Heart right ventricle (tissue), 16 donors: ENCODE measurements at regions not wholly inside any gene's neighbourhood (a gene's known extent, or its start where the extent isn't known, plus 50 kb on each side); places are given as distances from the start of the nearest gene placed in this dataset.

Experiments
- ATAC-seq, 8 donors: fragments of 200-7000 bp; cut with Tn5 transposase; one replicate each; pipeline ENCODE4 v1.9.1; 2020; ENCODE audit warnings: mild to moderate bottlenecking in 8 of 8, moderate library complexity in 8 of 8, moderate number of reproducible peaks in 1 of 8
- DNase-seq, 2 donors: peaks; one replicate each; pipeline ENCODE4 v3.0.0-alpha.2; 2020
- H3K27ac ChIP-seq, 10 donors: fragments of 200-600 bp; sonication (generic) in 2 of 10; one replicate each; pipeline versions ENCODE4 v1.5.0 to v1.8.0; 2020 to 2022; ENCODE audit warnings: mild to moderate bottlenecking in 3 of 10
- H3K27me3 ChIP-seq, 7 donors: fragments of 200-600 bp; one replicate each; pipeline ENCODE4 v1.8.0; 2021 to 2022; ENCODE audit warnings: mild to moderate bottlenecking in 2 of 7
- H3K36me3 ChIP-seq, 9 donors: fragments of 200-600 bp; sonication (generic) in 1 of 9; one replicate each; pipeline versions ENCODE4 v1.5.0 to v1.8.0; 2020 to 2022; ENCODE audit warnings: mild to moderate bottlenecking in 2 of 9
- H3K4me1 ChIP-seq, 9 donors: fragments of 200-600 bp; sonication (generic) in 1 of 9; one replicate each; pipeline versions ENCODE4 v1.5.0 to v1.8.0; 2020 to 2022; ENCODE audit warnings: mild to moderate bottlenecking in 4 of 9
- H3K4me3 ChIP-seq, 10 donors: fragments of 200-600 bp; sonication (generic) in 2 of 10; one replicate each; pipeline versions ENCODE4 v1.5.0 to v1.8.0; 2020 to 2022; ENCODE audit warnings: mild to moderate bottlenecking in 7 of 10, moderate library complexity in 2 of 10
- H3K9me3 ChIP-seq, 11 donors: fragments of 200-600 bp in 10 of 11; sonication (generic) in 2 of 11; one replicate each; pipeline versions ENCODE4 v1.5.0 to v1.8.0; 2013 to 2022; ENCODE audit warnings: mild to moderate bottlenecking in 2 of 11, control low read depth in 1 of 11, moderate library complexity in 1 of 11
- CTCF ChIP-seq, 9 donors: fragments of 200-600 bp; sonication (generic) in 2 of 9; IDR thresholded peaks; one replicate each; pipeline versions ENCODE4 v1.5.0 to v1.8.0; 2021 to 2022; ENCODE audit warnings: antibody characterized with exemption in 9 of 9, mild to moderate bottlenecking in 5 of 9, moderate library complexity in 1 of 9
- WGBS, 2 donors: extraction: QIAGEN DNeasy Blood & Tissue Kit; methylation state at CpG; one replicate each; pipeline ENCODE4 v1.1.7; 2013; ENCODE audit warnings: inconsistent platforms in 1 of 2; 5-methylcytosine and 5-hydroxymethylcytosine counted together
- intact Hi-C, 10 donors: fragments of 100-400 bp; cut with DNase I; formaldehyde crosslinking; loops; one replicate each; pipeline versions ENCODE4 v1.11.1 to v1.14.2; 2022
- donor health status: Arrhythmogenic right ventricular cardiomyopathy.
- donor health status: ischemic (EF 13 %, LVEDD 7.1; RV severe dilation, severe dysfunction).
- donor health status: healthy with polysubstance abuse.
- donor health status: DM: no; HTN: yes; CAD: no.
- donor health status: DM: no; HTN: no; CAD: no.
- donor health status: ischemic (EF 25% LVEDD 6.9; RV normal size, moderate dysfunction).
- donor health status: ischemic (EF 25% LVEDD 5.7; RV mildly dilated, moderate dysfunction).
- donor health status: healthy.
- donor health status: DM: yes; HTN: yes; CAD: no.
- donor health status: Ischemic cardiomyopathy.
- donor health status: ischemic (EF 35%, LVEDD 5.7; RV mildly dilated, moderate dysfunction).
- donor health status: nonischemic (EF 11% LVEDD 7.7; RV severe dilation, severe dysfunction).
- donor health status: DM: yes; HTN: yes; CAD: no.
- donor health status: PGD.
- donor health status: ischemic (EF 29% LVEDD 5.4; RV normal size, mild dysfunction).
- donor health status: nonischemic (EF 23%, LVEDD 6.1; RV moderate dilation, normal function).

- WGBS, 2 donors, result 42 to 63% methylated on average over 4 of the region's 4 CpGs
- no peak for TF ChIP-seq CTCF (IDR thresholded peaks at IDR 0.05)
- Histone ChIP-seq H3K27ac (peak overlapping the region in 2 of 10 donors; percentile 1), H3K4me3 (no peak overlapping the region), H3K9me3 (peaks cover 0 to 6% (median 0%) of the 10 kb centered on the region in 11 donors), H3K36me3 (no peaks in the 10 kb centered on the region), H3K27me3 (no peaks in the 10 kb centered on the region), H3K4me1 (peaks cover 0 to 18% (median 3%) of the 10 kb centered on the region in 9 donors)
- DNase-seq (no peak), ATAC-seq (peak in 2 of 8 donors; percentile 33 to 76)
- intact Hi-C loops, result loop anchor here in 1 of 10 donors (10.0 kb wide), 1 partner anchor 75 kb away; no protein-coding TSS in a partner anchor
Observed at GRCh38 chr9:75739884-75740611, 150.4 kb upstream of the PCSK5 start.

GRCh38 chr9:75743855-75744254 is 146.6 kb upstream of the PCSK5 start:
- TF ChIP-seq CTCF (IDR thresholded peaks at IDR 0.05), result no peak
- no peak for DNase-seq
- H3K4me1 ChIP-seq, result peaks cover 0 to 18% (median 3%) of the 10 kb centered on the region in 9 donors
- H3K27me3 ChIP-seq, result no peaks in the 10 kb centered on the region
- H3K4me3 ChIP-seq, result no peak overlapping the region
- H3K27ac ChIP-seq, result peak overlapping the region in 2 of 10 donors; percentile 54 to 62
- ATAC-seq, result peak in 3 of 8 donors; percentile 44 to 64 (median 44)
- H3K9me3 ChIP-seq, result peaks cover 0 to 10% (median 0%) of the 10 kb centered on the region in 11 donors
- H3K36me3 ChIP-seq, result no peaks in the 10 kb centered on the region
- intact Hi-C loops, result no loop called here
- 51 to 76% methylated on average over 1 of the region's 1 CpG for WGBS, 2 donors

- Histone ChIP-seq H3K27me3 (no peaks in the 10 kb centered on the region), H3K36me3 (no peaks in the 10 kb centered on the region), H3K9me3 (peaks cover 0 to 12% (median 0%) of the 10 kb centered on the region in 11 donors), H3K27ac (no peak overlapping the region), H3K4me1 (peaks cover 0 to 6% (median 0%) of the 10 kb centered on the region in 9 donors), H3K4me3 (no peak overlapping the region)
- TF ChIP-seq CTCF (IDR thresholded peaks at IDR 0.05), result no peak
- intact Hi-C loops, result loop anchor here in 2 of 10 donors (10.0 kb wide), 3 partner anchors 91 to 129 kb away; no protein-coding TSS in a partner anchor
- peak; percentile 53 to 60 for DNase-seq
- 23 to 38% methylated on average over 4 of the region's 4 CpGs for WGBS, 2 donors
- ATAC-seq, result peak; percentile 76 to 99 (median 96)
Observed at GRCh38 chr9:75754080-75754479, 136.4 kb upstream of the PCSK5 start.

GRCh38 chr9:75775166-75775565 is 115.3 kb upstream of the PCSK5 start:
- 65 to 73% methylated on average over 2 of the region's 2 CpGs for WGBS, 2 donors
- Histone ChIP-seq H3K9me3 (peaks cover 0 to 21% (median 0%) of the 10 kb centered on the region in 11 donors), H3K27me3 (no peaks in the 10 kb centered on the region), H3K36me3 (no peaks in the 10 kb centered on the region), H3K27ac (no peak overlapping the region), H3K4me1 (peaks cover 0 to 4% (median 0%) of the 10 kb centered on the region in 9 donors), H3K4me3 (no peak overlapping the region)
- intact Hi-C loops, result no loop called here
- DNase-seq (peak; percentile 14 to 23), ATAC-seq (peak; percentile 44 to 97 (median 56))
- TF ChIP-seq CTCF (IDR thresholded peaks at IDR 0.05), result no peak
